ENCODE measurements at regions not wholly inside any gene's neighbourhood (a gene's known extent, or its start where the extent isn't known, plus 50 kb on each side); places are given as distances from the start of the nearest gene placed in this dataset.

DNA sequence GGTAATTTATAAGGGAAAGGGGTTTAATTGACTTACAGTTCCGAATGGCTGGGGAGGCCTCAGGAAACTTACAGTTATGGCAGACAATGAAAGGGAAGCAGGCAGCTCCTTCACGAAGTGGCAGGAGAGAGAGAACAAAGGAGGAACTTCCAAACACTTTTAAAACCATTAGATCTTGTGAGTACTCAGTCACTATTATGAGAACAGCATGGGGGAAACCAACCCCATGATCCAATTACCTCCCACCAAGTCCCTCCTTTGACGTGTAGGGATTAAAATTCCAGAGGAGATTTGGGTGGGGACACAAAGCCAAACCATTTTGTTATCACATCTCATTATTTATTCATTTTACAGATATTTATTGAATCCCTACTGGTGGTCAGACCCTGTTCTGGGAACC is 822.8 kb downstream of the GALC start:
- Histone ChIP-seq H3K27me3 (replicated peaks; ENCODE audit: insufficient read depth, low read depth, low read length, poor library complexity) (peaks cover 4% of the 10 kb centered on the region), H3K36me3 (ENCODE audit: insufficient read depth, low read length, poor library complexity, severe bottlenecking) (no peaks in the 10 kb centered on the region), H3K4me1 (ENCODE audit: insufficient read depth, low read length, poor library complexity, severe bottlenecking) (peaks cover 26% of the 10 kb centered on the region), H3K9me3 (ENCODE audit: low read depth, low read length, poor library complexity, severe bottlenecking) (no peaks in the 10 kb centered on the region), H3K27ac (ENCODE audit: low read depth, low read length, poor library complexity, severe bottlenecking) (peak overlapping the region; percentile 48), H3K4me3 (ENCODE audit: low read depth, low read length, poor library complexity, severe bottlenecking) (no peak overlapping the region)
- ChIA-PET CTCF (no interaction called here), POLR2A (ENCODE audit: low non-redundant PET) (interaction anchor here (0.5 kb wide), 1 partner anchor 117 kb away, joined by 9 read pairs; no protein-coding TSS in a partner anchor)
- TF ChIP-seq, protein P1, sequence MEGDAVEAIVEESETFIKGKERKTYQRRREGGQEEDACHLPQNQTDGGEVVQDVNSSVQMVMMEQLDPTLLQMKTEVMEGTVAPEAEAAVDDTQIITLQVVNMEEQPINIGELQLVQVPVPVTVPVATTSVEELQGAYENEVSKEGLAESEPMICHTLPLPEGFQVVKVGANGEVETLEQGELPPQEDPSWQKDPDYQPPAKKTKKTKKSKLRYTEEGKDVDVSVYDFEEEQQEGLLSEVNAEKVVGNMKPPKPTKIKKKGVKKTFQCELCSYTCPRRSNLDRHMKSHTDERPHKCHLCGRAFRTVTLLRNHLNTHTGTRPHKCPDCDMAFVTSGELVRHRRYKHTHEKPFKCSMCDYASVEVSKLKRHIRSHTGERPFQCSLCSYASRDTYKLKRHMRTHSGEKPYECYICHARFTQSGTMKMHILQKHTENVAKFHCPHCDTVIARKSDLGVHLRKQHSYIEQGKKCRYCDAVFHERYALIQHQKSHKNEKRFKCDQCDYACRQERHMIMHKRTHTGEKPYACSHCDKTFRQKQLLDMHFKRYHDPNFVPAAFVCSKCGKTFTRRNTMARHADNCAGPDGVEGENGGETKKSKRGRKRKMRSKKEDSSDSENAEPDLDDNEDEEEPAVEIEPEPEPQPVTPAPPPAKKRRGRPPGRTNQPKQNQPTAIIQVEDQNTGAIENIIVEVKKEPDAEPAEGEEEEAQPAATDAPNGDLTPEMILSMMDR (conservative IDR thresholded peaks at IDR 0.05; ENCODE audit: low read depth, low read length) = no peak
- TF ChIP-seq EZH2 (IDR thresholded peaks at IDR 0.05; ENCODE audit: borderline replicate concordance, low read depth, low read length, poor library complexity, severe bottlenecking) = no peak
- intact Hi-C loops (cut with micrococcal nuclease; ENCODE audit: unreplicated experiment) = loop anchor here (2.0 kb wide), 1 partner anchor 21 kb away; no protein-coding TSS in a partner anchor
- no TSS peak for BruUV-seq (replicated peaks)
- peak; percentile 96 for DNase-seq (ENCODE audit: low spot score)

DNA sequence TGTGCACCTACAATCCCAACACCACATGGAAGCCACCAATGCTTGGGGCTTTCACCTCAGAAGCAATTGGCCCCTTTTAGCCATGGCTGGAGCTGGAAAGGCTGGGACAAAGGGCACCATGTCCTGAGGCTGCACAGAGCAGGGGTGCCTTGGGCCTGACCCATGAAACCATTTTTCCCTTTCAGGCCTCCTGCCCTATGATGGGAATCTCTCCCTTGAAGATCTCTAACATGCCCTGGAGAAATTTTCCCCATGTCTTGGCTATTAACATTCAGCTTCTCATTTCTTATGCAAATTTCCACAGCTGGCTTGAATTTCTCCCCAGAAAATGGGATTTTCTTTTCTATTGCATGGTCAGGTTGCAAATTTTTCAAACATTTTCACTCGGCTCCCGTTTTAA is 823.6 kb downstream of the GALC start:
- BruUV-seq (replicated peaks) = no TSS peak
- Histone ChIP-seq H3K4me3 (ENCODE audit: low read depth, low read length, poor library complexity, severe bottlenecking) (no peak overlapping the region), H3K27me3 (replicated peaks; ENCODE audit: insufficient read depth, low read depth, low read length, poor library complexity) (peaks cover 4% of the 10 kb centered on the region), H3K4me1 (ENCODE audit: insufficient read depth, low read length, poor library complexity, severe bottlenecking) (peaks cover 20% of the 10 kb centered on the region), H3K9me3 (ENCODE audit: low read depth, low read length, poor library complexity, severe bottlenecking) (no peaks in the 10 kb centered on the region), H3K27ac (ENCODE audit: low read depth, low read length, poor library complexity, severe bottlenecking) (peak overlapping the region; percentile 48), H3K36me3 (ENCODE audit: insufficient read depth, low read length, poor library complexity, severe bottlenecking) (no peaks in the 10 kb centered on the region)
- CTCF ChIA-PET = no interaction called here
- DNase-seq (ENCODE audit: low spot score) = peak; percentile 19
- POLR2A ChIA-PET (ENCODE audit: low non-redundant PET) = no interaction called here
- TF ChIP-seq, protein P1 (conservative IDR thresholded peaks at IDR 0.05; ENCODE audit: low read depth, low read length) = no peak
- no peak for TF ChIP-seq EZH2 (IDR thresholded peaks at IDR 0.05; ENCODE audit: borderline replicate concordance, low read depth, low read length, poor library complexity, severe bottlenecking)
- intact Hi-C loops (cut with micrococcal nuclease; ENCODE audit: unreplicated experiment) = no loop called here

DNA sequence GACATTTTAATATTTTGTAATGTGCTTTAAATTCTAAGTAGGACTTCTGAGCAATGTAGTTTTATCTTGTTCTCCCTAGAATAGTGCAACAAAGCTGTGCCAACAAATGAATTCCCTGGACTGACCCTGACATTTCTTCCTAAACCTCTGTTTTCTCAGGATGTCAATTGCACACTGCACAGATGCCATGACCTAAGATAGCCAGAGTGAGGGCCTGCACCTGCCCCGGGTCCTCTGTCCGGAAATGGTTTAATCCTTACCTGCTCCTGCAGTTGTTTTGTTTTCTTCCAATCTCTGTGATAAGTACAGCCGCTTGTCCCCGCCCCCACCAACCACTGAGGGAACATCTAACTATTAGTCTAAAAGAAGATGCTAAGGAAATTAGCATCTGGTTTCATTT is 831.5 kb downstream of the GALC start:
- Histone ChIP-seq H3K9me3 (ENCODE audit: low read depth, low read length, poor library complexity, severe bottlenecking) (no peaks in the 10 kb centered on the region), H3K27me3 (replicated peaks; ENCODE audit: insufficient read depth, low read depth, low read length, poor library complexity) (peaks cover 5% of the 10 kb centered on the region), H3K27ac (ENCODE audit: low read depth, low read length, poor library complexity, severe bottlenecking) (no peak overlapping the region), H3K4me3 (ENCODE audit: low read depth, low read length, poor library complexity, severe bottlenecking) (no peak overlapping the region), H3K4me1 (ENCODE audit: insufficient read depth, low read length, poor library complexity, severe bottlenecking) (no peaks in the 10 kb centered on the region), H3K36me3 (ENCODE audit: insufficient read depth, low read length, poor library complexity, severe bottlenecking) (no peaks in the 10 kb centered on the region)
- TF ChIP-seq, protein P1 (conservative IDR thresholded peaks at IDR 0.05; ENCODE audit: low read depth, low read length) = no peak
- TF ChIP-seq EZH2 (IDR thresholded peaks at IDR 0.05; ENCODE audit: borderline replicate concordance, low read depth, low read length, poor library complexity, severe bottlenecking) = no peak
- ChIA-PET CTCF (no interaction called here), POLR2A (ENCODE audit: low non-redundant PET) (no interaction called here)
- intact Hi-C loops (cut with micrococcal nuclease; ENCODE audit: unreplicated experiment) = no loop called here
- no TSS peak for BruUV-seq (replicated peaks)
- DNase-seq (ENCODE audit: low spot score) = no peak
